Neural cell (in vitro differentiated cells): ENCODE measurements at regions not wholly inside any gene's neighbourhood (a gene's known extent, or its start where the extent isn't known, plus 50 kb on each side); places are given as distances from the start of the nearest gene placed in this dataset.

ENCODE experiments used
- H2AFZ ChIP-seq: fragments of 200-600, 300-800 bp; sonication (generic), shearing (Covaris generic); 2 replicates; pipeline ENCODE4 v1.6.0; 2014; ENCODE audit warnings: low read depth, mild to moderate bottlenecking, antibody characterized with exemption, low read length, moderate library complexity
- H3F3A ChIP-seq: fragments of 200-600 bp; shearing (Covaris generic); 2 replicates; pipeline ENCODE4 v1.6.1; 2016; ENCODE audit warnings: mild to moderate bottlenecking, moderate library complexity, mixed read lengths, antibody characterized with exemption, low read length; ENCODE audit not compliant: insufficient read depth, poor library complexity, severe bottlenecking
- H3K27ac ChIP-seq: fragments of 200-600, 300-800 bp; sonication (generic), shearing (Covaris generic); 2 replicates; pipeline ENCODE4 v1.5.1; 2014; ENCODE audit warnings: mild to moderate bottlenecking, low read length, moderate library complexity
- H3K27me3 ChIP-seq: fragments of 300-800, 200-600 bp; sonication (generic), shearing (Covaris generic); 2 replicates; pipeline ENCODE4 v1.6.0; 2014; ENCODE audit warnings: mild to moderate bottlenecking, low read depth, low read length, moderate library complexity; ENCODE audit not compliant: insufficient read depth
- H3K36me3 ChIP-seq: fragments of 300-800, 200-600 bp; sonication (generic), shearing (Covaris generic); 2 replicates; pipeline ENCODE4 v1.5.1; 2014; ENCODE audit warnings: mild to moderate bottlenecking, antibody characterized with exemption, low read length, moderate library complexity; ENCODE audit not compliant: insufficient read depth
- H3K4me2 ChIP-seq: fragments of 300-800, 200-600 bp; sonication (generic), shearing (Covaris generic); 2 replicates; pipeline ENCODE4 v1.6.0; 2014; ENCODE audit warnings: mild to moderate bottlenecking, low read length
- H3K4me3 ChIP-seq: fragments of 300-800, 200-600 bp; sonication (generic), shearing (Covaris generic); 2 replicates; pipeline ENCODE4 v1.5.1; 2014; ENCODE audit warnings: mild to moderate bottlenecking, low read length, moderate library complexity
- H3K79me2 ChIP-seq: fragments of 200-600 bp; shearing (Covaris generic); replicated peaks from 2 replicates; pipeline ENCODE4 v1.6.0; 2014; ENCODE audit warnings: mild to moderate bottlenecking, low read length, moderate library complexity; ENCODE audit not compliant: insufficient read depth
- H3K9ac ChIP-seq: fragments of 300-800, 200-600 bp; sonication (generic), shearing (Covaris generic); 2 replicates; pipeline ENCODE4 v1.6.1; 2016; ENCODE audit warnings: mild to moderate bottlenecking, low read length, mixed read lengths
- H3K9me2 ChIP-seq: fragments of 200-600 bp; shearing (Covaris generic); 2 replicates; pipeline ENCODE4 v1.6.1; 2016; ENCODE audit warnings: mild to moderate bottlenecking, low read length, mixed read lengths; ENCODE audit not compliant: insufficient read depth
- H3K9me3 ChIP-seq: fragments of 200-600, 300-800 bp; sonication (generic), shearing (Covaris generic); 2 replicates; pipeline ENCODE4 v1.6.1; 2016; ENCODE audit warnings: mild to moderate bottlenecking, mixed run types, low read length, moderate library complexity, mixed read lengths
- H4K20me1 ChIP-seq: fragments of 200-600 bp; shearing (Covaris generic); 2 replicates; pipeline ENCODE4 v1.6.1; 2016; ENCODE audit warnings: mild to moderate bottlenecking, mixed run types; ENCODE audit not compliant: insufficient read depth
- CTCF ChIP-seq: fragments of 450-650 bp; IDR thresholded peaks from 2 replicates; pipeline ENCODE4 v1.5.1; 2014; ENCODE audit warnings: antibody characterized with exemption, mild to moderate bottlenecking, moderate library complexity; ENCODE audit not compliant: poor library complexity, severe bottlenecking
- EZH2 ChIP-seq: fragments of 200-600, 300-800 bp; shearing (Covaris generic), sonication (generic); IDR thresholded peaks from 2 replicates; pipeline ENCODE4 v1.6.1; 2014; ENCODE audit warnings: antibody characterized with exemption, low read length, borderline replicate concordance, mild to moderate bottlenecking; ENCODE audit not compliant: insufficient read depth, poor library complexity, severe bottlenecking
- MXI1 ChIP-seq: fragments of 450-650 bp; conservative IDR thresholded peaks from 2 replicates; pipeline ENCODE4 v1.6.1; 2014; ENCODE audit warnings: antibody characterized with exemption, mild to moderate bottlenecking; ENCODE audit not compliant: poor library complexity, severe bottlenecking
- POLR2AphosphoS5 ChIP-seq: IDR thresholded peaks from 2 replicates; pipeline ENCODE4 v1.6.1; 2012
- RAD21 ChIP-seq: fragments of 450-650 bp; conservative IDR thresholded peaks from 2 replicates; pipeline ENCODE4 v1.6.1; 2014; ENCODE audit warnings: antibody characterized with exemption, mild to moderate bottlenecking, moderate library complexity
- REST ChIP-seq: IDR thresholded peaks from 2 replicates; pipeline ENCODE4 v1.6.1; 2012; ENCODE audit warnings: borderline replicate concordance
- SMC3 ChIP-seq: fragments of 450-650 bp; conservative IDR thresholded peaks from 2 replicates; pipeline ENCODE4 v1.6.1; 2014; ENCODE audit warnings: antibody characterized with exemption, mild to moderate bottlenecking, moderate library complexity; ENCODE audit not compliant: poor library complexity
- TAF1 ChIP-seq: IDR thresholded peaks from 2 replicates; pipeline ENCODE4 v1.6.1; 2012; ENCODE audit warnings: low read depth

GRCh38 chr2:188050726-188051125, 240.9 kb upstream of the GULP1 start:
- TF ChIP-seq POLR2AphosphoS5 (no peak), CTCF (no peak)
- Histone ChIP-seq H3K9me2 (no peaks in the 10 kb centered on the region), H3K79me2 (no peaks in the 10 kb centered on the region), H3K4me3 (no peak overlapping the region), H3K9me3 (no peaks in the 10 kb centered on the region), H4K20me1 (no peaks in the 10 kb centered on the region), H3K36me3 (no peaks in the 10 kb centered on the region), H3K27me3 (no peaks in the 10 kb centered on the region), H2AFZ (no peak overlapping the region), H3K27ac (no peak overlapping the region), H3K4me2 (no peak overlapping the region), H3F3A (no peaks in the 10 kb centered on the region), H3K9ac (no peak overlapping the region)

- TF ChIP-seq RAD21 (no peak), TAF1 (no peak), POLR2AphosphoS5 (no peak), SMC3 (no peak), EZH2 (no peak), MXI1 (no peak), CTCF (no peak), REST (no peak)
- no peaks in the 10 kb centered on the region for H3K79me2 ChIP-seq
- H4K20me1 ChIP-seq = no peaks in the 10 kb centered on the region
- H3K27ac ChIP-seq = no peak overlapping the region
- no peak overlapping the region for H3K9ac ChIP-seq
- H3K4me2 ChIP-seq = no peak overlapping the region
- no peaks in the 10 kb centered on the region for H3K9me2 ChIP-seq
- H3K9me3 ChIP-seq = no peaks in the 10 kb centered on the region
- no peaks in the 10 kb centered on the region for H3K36me3 ChIP-seq
- no peaks in the 10 kb centered on the region for H3F3A ChIP-seq
- H3K4me3 ChIP-seq = no peak overlapping the region
- no peaks in the 10 kb centered on the region for H3K27me3 ChIP-seq
- no peak overlapping the region for H2AFZ ChIP-seq
Observed at GRCh38 chr2:188051706-188052105, 240.0 kb upstream of the GULP1 start.
